HEK293 (cell line): ENCODE measurements at regions not wholly inside any gene's neighbourhood (a gene's known extent, or its start where the extent isn't known, plus 50 kb on each side); places are given as distances from the start of the nearest gene placed in this dataset.

Experiments
- CTCF ChIA-PET: fragments of 350-600 bp; formaldehyde crosslinking; extraction: SDS; loops from one replicate; lab custom pipeline; 2021; ENCODE audit warnings: antibody characterized with exemption; lab: Yijun Ruan, JAX
- POLR2A ChIA-PET: fragments of 300-600 bp; formaldehyde crosslinking; extraction: SDS; loops from one replicate; lab custom pipeline; 2020; ENCODE audit warnings: antibody characterized with exemption, inconsistent platforms; lab: Yijun Ruan, JAX
- H3K27ac ChIP-seq: fragments of 200-500 bp; sonication (Bioruptor generic); 2 replicates; pipeline ENCODE4 v1.5.1; 2014; ENCODE audit warnings: low read depth, low read length, control low read depth, inconsistent platforms; ENCODE audit errors: extremely low read depth
- H3K36me3 ChIP-seq, 2 experiments: fragments of 200-500 bp in 1 of 2; sonication (Bioruptor generic) in 1 of 2; 1 replicate in 1 of 2; 2 replicates in 1 of 2; pipeline ENCODE4 v1.5.1; 2014 to 2017; ENCODE audit warnings: inconsistent platforms in 2 of 2, low read length in 2 of 2; ENCODE audit not compliant: control insufficient read depth in 2 of 2, insufficient read depth in 1 of 2
- H3K4me1 ChIP-seq: fragments of 200-500 bp; sonication (Bioruptor generic); 2 replicates; pipeline ENCODE4 v1.5.1; 2014; ENCODE audit warnings: mild to moderate bottlenecking, low read length, inconsistent platforms; ENCODE audit not compliant: control insufficient read depth, insufficient read depth
- H3K4me3 ChIP-seq: 2 replicates; pipeline ENCODE4 v1.5.1; 2011; ENCODE audit warnings: low read depth, mild to moderate bottlenecking, control low read depth, low read length, moderate library complexity
- H3K9me3 ChIP-seq: fragments of 200-500 bp; sonication (Bioruptor generic); 2 replicates; pipeline ENCODE4 v1.5.1; 2014; ENCODE audit warnings: low read depth, low read length, inconsistent platforms; ENCODE audit not compliant: control insufficient read depth, insufficient read depth
- IKZF3 ChIP-seq: fragments of 450-650 bp; IDR thresholded peaks from 2 replicates; pipeline ENCODE4 v1.5.0; 2018; ENCODE audit warnings: missing biosample characterization, mild to moderate bottlenecking, missing genetic modification characterization, moderate library complexity
- KLF8 ChIP-seq: fragments of 450-650 bp; formaldehyde crosslinking; IDR thresholded peaks from 2 replicates; pipeline ENCODE4 v1.5.1; 2016; ENCODE audit warnings: missing biosample characterization, missing genetic modification characterization
- MZF1 ChIP-seq: fragments of 450-650 bp; formaldehyde crosslinking; IDR thresholded peaks from 2 replicates; pipeline ENCODE4 v1.5.1; 2017; ENCODE audit warnings: missing biosample characterization, missing genetic modification characterization, borderline replicate concordance
- OSR2 ChIP-seq: fragments of 450-650 bp; formaldehyde crosslinking; IDR thresholded peaks from 2 replicates; pipeline ENCODE4 v1.5.1; 2016; ENCODE audit warnings: missing biosample characterization, missing genetic modification characterization
- ZBTB48 ChIP-seq: fragments of 450-650 bp; formaldehyde crosslinking; IDR thresholded peaks from 2 replicates; pipeline ENCODE4 v1.5.1; 2016; ENCODE audit warnings: missing biosample characterization, missing genetic modification characterization
- ZNF184 ChIP-seq: fragments of 450-650 bp; IDR thresholded peaks from 2 replicates; pipeline ENCODE4 v1.5.1; 2018; ENCODE audit warnings: missing biosample characterization, mild to moderate bottlenecking, missing genetic modification characterization
- ZNF214 ChIP-seq: fragments of 450-650 bp; formaldehyde crosslinking; IDR thresholded peaks from 2 replicates; pipeline ENCODE4 v1.5.1; 2017; ENCODE audit warnings: missing biosample characterization, mild to moderate bottlenecking, missing genetic modification characterization, borderline replicate concordance
- ZNF221 ChIP-seq: fragments of 450-650 bp; formaldehyde crosslinking; IDR thresholded peaks from 2 replicates; pipeline ENCODE4 v1.5.1; 2017; ENCODE audit warnings: missing biosample characterization, missing genetic modification characterization, borderline replicate concordance
- ZNF350 ChIP-seq: fragments of 450-650 bp; formaldehyde crosslinking; IDR thresholded peaks from 2 replicates; pipeline ENCODE4 v1.5.0; 2017; ENCODE audit warnings: missing biosample characterization, mild to moderate bottlenecking, missing genetic modification characterization
- ZNF549 ChIP-seq: fragments of 450-650 bp; IDR thresholded peaks from 2 replicates; pipeline ENCODE4 v1.5.1; 2018; ENCODE audit warnings: missing biosample characterization, missing genetic modification characterization, mild to moderate bottlenecking, inconsistent platforms, moderate library complexity
- ZNF623 ChIP-seq: fragments of 450-650 bp; formaldehyde crosslinking; IDR thresholded peaks from 2 replicates; pipeline ENCODE4 v1.5.1; 2016; ENCODE audit warnings: missing biosample characterization, missing genetic modification characterization
- ZNF670 ChIP-seq: fragments of 450-650 bp; formaldehyde crosslinking; IDR thresholded peaks from 2 replicates; pipeline ENCODE4 v1.5.1; 2016; ENCODE audit warnings: missing biosample characterization, missing genetic modification characterization, low read depth
- ZNF704 ChIP-seq: fragments of 450-650 bp; formaldehyde crosslinking; IDR thresholded peaks from 2 replicates; pipeline ENCODE4 v1.5.1; 2016; ENCODE audit warnings: missing biosample characterization, missing genetic modification characterization
- TF ChIP-seq, protein P1 (sequence below): fragments of 450-650 bp; formaldehyde crosslinking; optimal IDR thresholded peaks from 2 replicates; pipeline ENCODE3; 2016; ENCODE audit warnings: missing biosample characterization, mild to moderate bottlenecking, missing genetic modification characterization
- TF ChIP-seq, protein P2 (sequence below): fragments of 450-650 bp; formaldehyde crosslinking; IDR thresholded peaks from 2 replicates; pipeline ENCODE4 v1.5.1; 2016; ENCODE audit warnings: missing biosample characterization, missing genetic modification characterization
- TF ChIP-seq, protein P3 (sequence below): fragments of 450-650 bp; formaldehyde crosslinking; IDR thresholded peaks from 2 replicates; pipeline ENCODE4 v1.5.1; 2016; ENCODE audit warnings: missing biosample characterization, missing genetic modification characterization
- TF ChIP-seq, protein P4 (sequence below): fragments of 450-650 bp; formaldehyde crosslinking; IDR thresholded peaks from 2 replicates; pipeline ENCODE4 v1.5.1; 2016; ENCODE audit warnings: missing biosample characterization, missing genetic modification characterization

DNA sequence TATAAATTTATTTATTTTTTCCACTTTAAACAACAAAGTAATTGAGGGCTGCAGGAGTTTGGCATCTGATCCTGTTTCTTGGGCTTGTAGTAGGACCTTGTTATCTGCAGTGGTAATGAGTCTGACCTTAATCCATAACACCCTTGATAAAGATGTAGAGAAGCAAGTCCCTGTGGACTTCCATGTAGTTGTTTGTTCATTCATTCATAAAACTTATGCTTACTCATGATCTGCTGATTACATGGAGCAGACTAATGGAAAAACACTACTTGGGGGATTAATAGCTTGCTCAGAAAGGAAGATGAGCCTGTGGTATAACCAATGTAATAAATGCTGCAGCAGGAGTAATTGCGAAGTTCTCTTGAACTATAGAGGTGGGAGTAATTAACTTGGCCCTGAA lies 271.5 kb upstream of the TBL1XR1 start:
- Histone ChIP-seq H3K27ac (no peak overlapping the region), H3K9me3 (no peaks in the 10 kb centered on the region), H3K36me3 (no peaks in the 10 kb centered on the region), H3K4me1 (no peaks in the 10 kb centered on the region), H3K4me3 (no peak overlapping the region)
- ChIA-PET CTCF (interaction anchor here (0.6 kb wide), 1 partner anchor 309 kb away, joined by 3 read pairs; no protein-coding TSS in a partner anchor), POLR2A (no interaction called here)
- TF ChIP-seq, protein P1, sequence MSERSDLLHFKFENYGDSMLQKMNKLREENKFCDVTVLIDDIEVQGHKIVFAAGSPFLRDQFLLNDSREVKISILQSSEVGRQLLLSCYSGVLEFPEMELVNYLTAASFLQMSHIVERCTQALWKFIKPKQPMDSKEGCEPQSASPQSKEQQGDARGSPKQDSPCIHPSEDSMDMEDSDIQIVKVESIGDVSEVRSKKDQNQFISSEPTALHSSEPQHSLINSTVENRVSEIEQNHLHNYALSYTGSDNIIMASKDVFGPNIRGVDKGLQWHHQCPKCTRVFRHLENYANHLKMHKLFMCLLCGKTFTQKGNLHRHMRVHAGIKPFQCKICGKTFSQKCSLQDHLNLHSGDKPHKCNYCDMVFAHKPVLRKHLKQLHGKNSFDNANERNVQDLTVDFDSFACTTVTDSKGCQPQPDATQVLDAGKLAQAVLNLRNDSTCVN: no peak
- TF ChIP-seq ZNF184 (tag by site-specific recombination) (no peak), ZNF704 (tag by site-specific recombination) (no peak), ZNF670 (no peak), ZNF623 (tag by site-specific recombination) (no peak), MZF1 (tag by site-specific recombination) (no peak), ZBTB48 (tag by site-specific recombination) (no peak), KLF8 (tag by site-specific recombination) (no peak), ZNF214 (tag by site-specific recombination) (no peak), OSR2 (no peak), ZNF350 (tag by site-specific recombination) (no peak), IKZF3 (tag by site-specific recombination) (no peak), ZNF221 (tag by site-specific recombination) (no peak), ZNF549 (no peak)
- TF ChIP-seq, protein P2, sequence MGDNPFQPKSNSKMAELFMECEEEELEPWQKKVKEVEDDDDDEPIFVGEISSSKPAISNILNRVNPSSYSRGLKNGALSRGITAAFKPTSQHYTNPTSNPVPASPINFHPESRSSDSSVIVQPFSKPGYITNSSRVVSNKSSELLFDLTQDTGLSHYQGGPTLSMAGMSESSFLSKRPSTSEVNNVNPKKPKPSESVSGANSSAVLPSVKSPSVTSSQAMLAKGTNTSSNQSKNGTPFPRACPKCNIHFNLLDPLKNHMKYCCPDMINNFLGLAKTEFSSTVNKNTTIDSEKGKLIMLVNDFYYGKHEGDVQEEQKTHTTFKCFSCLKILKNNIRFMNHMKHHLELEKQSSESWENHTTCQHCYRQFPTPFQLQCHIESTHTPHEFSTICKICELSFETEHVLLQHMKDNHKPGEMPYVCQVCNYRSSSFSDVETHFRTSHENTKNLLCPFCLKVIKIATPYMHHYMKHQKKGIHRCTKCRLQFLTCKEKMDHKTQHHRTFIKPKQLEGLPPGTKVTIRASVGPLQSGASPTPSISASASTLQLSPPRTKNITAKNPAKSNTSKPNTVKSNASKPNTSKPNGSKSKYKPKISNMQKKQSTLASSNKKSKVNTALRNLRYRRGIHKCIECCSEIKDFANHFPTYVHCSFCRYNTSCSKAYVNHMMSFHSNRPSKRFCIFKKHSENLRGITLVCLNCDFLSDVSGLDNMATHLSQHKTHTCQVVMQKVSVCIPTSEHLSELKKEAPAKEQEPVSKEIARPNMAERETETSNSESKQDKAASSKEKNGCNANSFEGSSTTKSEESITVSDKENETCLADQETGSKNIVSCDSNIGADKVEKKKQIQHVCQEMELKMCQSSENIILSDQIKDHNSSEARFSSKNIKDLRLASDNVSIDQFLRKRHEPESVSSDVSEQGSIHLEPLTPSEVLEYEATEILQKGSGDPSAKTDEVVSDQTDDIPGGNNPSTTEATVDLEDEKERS (tag by site-specific recombination): no peak
- TF ChIP-seq, protein P3, sequence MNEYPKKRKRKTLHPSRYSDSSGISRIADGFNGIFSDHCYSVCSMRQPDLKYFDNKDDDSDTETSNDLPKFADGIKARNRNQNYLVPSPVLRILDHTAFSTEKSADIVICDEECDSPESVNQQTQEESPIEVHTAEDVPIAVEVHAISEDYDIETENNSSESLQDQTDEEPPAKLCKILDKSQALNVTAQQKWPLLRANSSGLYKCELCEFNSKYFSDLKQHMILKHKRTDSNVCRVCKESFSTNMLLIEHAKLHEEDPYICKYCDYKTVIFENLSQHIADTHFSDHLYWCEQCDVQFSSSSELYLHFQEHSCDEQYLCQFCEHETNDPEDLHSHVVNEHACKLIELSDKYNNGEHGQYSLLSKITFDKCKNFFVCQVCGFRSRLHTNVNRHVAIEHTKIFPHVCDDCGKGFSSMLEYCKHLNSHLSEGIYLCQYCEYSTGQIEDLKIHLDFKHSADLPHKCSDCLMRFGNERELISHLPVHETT (tag by site-specific recombination): no peak
- TF ChIP-seq, protein P4, sequence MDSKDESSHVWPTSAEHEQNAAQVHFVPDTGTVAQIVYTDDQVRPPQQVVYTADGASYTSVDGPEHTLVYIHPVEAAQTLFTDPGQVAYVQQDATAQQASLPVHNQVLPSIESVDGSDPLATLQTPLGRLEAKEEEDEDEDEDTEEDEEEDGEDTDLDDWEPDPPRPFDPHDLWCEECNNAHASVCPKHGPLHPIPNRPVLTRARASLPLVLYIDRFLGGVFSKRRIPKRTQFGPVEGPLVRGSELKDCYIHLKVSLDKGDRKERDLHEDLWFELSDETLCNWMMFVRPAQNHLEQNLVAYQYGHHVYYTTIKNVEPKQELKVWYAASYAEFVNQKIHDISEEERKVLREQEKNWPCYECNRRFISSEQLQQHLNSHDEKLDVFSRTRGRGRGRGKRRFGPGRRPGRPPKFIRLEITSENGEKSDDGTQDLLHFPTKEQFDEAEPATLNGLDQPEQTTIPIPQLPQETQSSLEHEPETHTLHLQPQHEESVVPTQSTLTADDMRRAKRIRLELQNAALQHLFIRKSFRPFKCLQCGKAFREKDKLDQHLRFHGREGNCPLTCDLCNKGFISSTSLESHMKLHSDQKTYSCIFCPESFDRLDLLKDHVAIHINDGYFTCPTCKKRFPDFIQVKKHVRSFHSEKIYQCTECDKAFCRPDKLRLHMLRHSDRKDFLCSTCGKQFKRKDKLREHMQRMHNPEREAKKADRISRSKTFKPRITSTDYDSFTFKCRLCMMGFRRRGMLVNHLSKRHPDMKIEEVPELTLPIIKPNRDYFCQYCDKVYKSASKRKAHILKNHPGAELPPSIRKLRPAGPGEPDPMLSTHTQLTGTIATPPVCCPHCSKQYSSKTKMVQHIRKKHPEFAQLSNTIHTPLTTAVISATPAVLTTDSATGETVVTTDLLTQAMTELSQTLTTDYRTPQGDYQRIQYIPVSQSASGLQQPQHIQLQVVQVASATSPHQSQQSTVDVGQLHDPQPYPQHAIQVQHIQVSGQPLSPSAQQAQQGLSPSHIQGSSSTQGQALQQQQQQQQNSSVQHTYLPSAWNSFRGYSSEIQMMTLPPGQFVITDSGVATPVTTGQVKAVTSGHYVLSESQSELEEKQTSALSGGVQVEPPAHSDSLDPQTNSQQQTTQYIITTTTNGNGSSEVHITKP: no peak
